Mesenchymal stem cell (in vitro differentiated cells and primary cell): ENCODE measurements at regions not wholly inside any gene's neighbourhood (a gene's known extent, or its start where the extent isn't known, plus 50 kb on each side); places are given as distances from the start of the nearest gene placed in this dataset.

ENCODE experiments used
- DNase-seq: peaks from one replicate; pipeline ENCODE4 v3.0.0-alpha.2; 2013
- H2AFZ ChIP-seq: one replicate; pipeline ENCODE4 v1.6.1; 2013; ENCODE audit warnings: low read depth, mild to moderate bottlenecking, control low read depth, inconsistent platforms, low read length, moderate library complexity
- H2AK5ac ChIP-seq: 2 replicates; pipeline ENCODE4 v1.6.1; 2013; ENCODE audit warnings: low read length, moderate library complexity, mild to moderate bottlenecking, inconsistent platforms; ENCODE audit not compliant: severe bottlenecking
- H2BK120ac ChIP-seq: one replicate; pipeline ENCODE4 v1.6.1; 2013; ENCODE audit warnings: low read depth, mild to moderate bottlenecking, inconsistent platforms, low read length, moderate library complexity
- H2BK12ac ChIP-seq, 2 experiments: one replicate each; pipeline ENCODE4 v1.6.1; 2013; ENCODE audit warnings: inconsistent platforms in 2 of 2, low read length in 2 of 2, mild to moderate bottlenecking in 2 of 2, moderate library complexity in 2 of 2, control low read depth in 1 of 2
- H2BK15ac ChIP-seq: one replicate; pipeline ENCODE4 v1.6.1; 2013; ENCODE audit warnings: mild to moderate bottlenecking, low read depth, inconsistent platforms; ENCODE audit not compliant: poor library complexity, severe bottlenecking
- H2BK5ac ChIP-seq: 2 replicates; pipeline ENCODE4 v1.6.1; 2013; ENCODE audit warnings: low read depth, mild to moderate bottlenecking, low read length, control low read depth, inconsistent platforms; ENCODE audit not compliant: poor library complexity, severe bottlenecking
- H3K14ac ChIP-seq, 2 experiments: one replicate each; pipeline ENCODE4 v1.6.1; 2013; ENCODE audit warnings: inconsistent platforms in 2 of 2, low read length in 2 of 2, control low read depth in 1 of 2, mild to moderate bottlenecking in 1 of 2, moderate library complexity in 1 of 2
- H3K18ac ChIP-seq, 2 experiments: one replicate each; pipeline ENCODE4 v1.6.1; 2013; ENCODE audit warnings: inconsistent platforms in 2 of 2, low read length in 2 of 2, control low read depth in 1 of 2, low read depth in 1 of 2, mild to moderate bottlenecking in 1 of 2
- H3K23ac ChIP-seq, 2 experiments: one replicate each; pipeline ENCODE4 v1.6.1; 2013; ENCODE audit warnings: inconsistent platforms in 2 of 2, low read length in 2 of 2, mild to moderate bottlenecking in 2 of 2, moderate library complexity in 2 of 2, control low read depth in 1 of 2
- H3K27ac ChIP-seq: 2 replicates; pipeline ENCODE4 v1.5.1; 2013; ENCODE audit warnings: mild to moderate bottlenecking, moderate library complexity, low read length, control low read depth, inconsistent platforms; ENCODE audit not compliant: poor library complexity, severe bottlenecking
- H3K27me3 ChIP-seq, 2 experiments: 2 replicates each; pipeline versions ENCODE4 v1.6.1 to v1.7.0; 2013; ENCODE audit warnings: low read length in 2 of 2, mild to moderate bottlenecking in 2 of 2, moderate library complexity in 2 of 2, control low read depth in 1 of 2, inconsistent platforms in 1 of 2; ENCODE audit not compliant: control insufficient read depth in 1 of 2, insufficient read depth in 1 of 2
- H3K36me3 ChIP-seq, 2 experiments: 2 replicates each; pipeline versions ENCODE4 v1.6.1 to v1.7.0; 2013; ENCODE audit warnings: low read length in 2 of 2, control low read depth in 1 of 2, inconsistent platforms in 1 of 2, low read depth in 1 of 2, mild to moderate bottlenecking in 1 of 2; ENCODE audit not compliant: insufficient read depth in 2 of 2, control insufficient read depth in 1 of 2
- H3K4ac ChIP-seq, 2 experiments: one replicate each; pipeline ENCODE4 v1.6.1; 2013; ENCODE audit warnings: inconsistent platforms in 2 of 2, low read length in 2 of 2, mild to moderate bottlenecking in 2 of 2, moderate library complexity in 2 of 2, control low read depth in 1 of 2, low read depth in 1 of 2
- H3K4me1 ChIP-seq: 2 replicates; pipeline ENCODE4 v1.6.1; 2013; ENCODE audit warnings: low read depth, low read length, control low read depth; ENCODE audit not compliant: control insufficient read depth, insufficient read depth
- H3K4me2 ChIP-seq: 2 replicates; pipeline ENCODE4 v1.6.1; 2013; ENCODE audit warnings: low read length, mild to moderate bottlenecking, inconsistent platforms; ENCODE audit not compliant: poor library complexity, severe bottlenecking
- H3K4me3 ChIP-seq, 2 experiments: 2 replicates each; pipeline versions ENCODE4 v1.5.1 to v1.7.0; 2013; ENCODE audit warnings: low read length in 2 of 2, mild to moderate bottlenecking in 2 of 2, control low read depth in 1 of 2, low read depth in 1 of 2; ENCODE audit not compliant: insufficient read depth in 1 of 2
- H3K79me1 ChIP-seq: replicated peaks from 2 replicates; pipeline ENCODE4 v1.6.1; 2013; ENCODE audit warnings: mild to moderate bottlenecking, control low read depth, low read length, inconsistent platforms; ENCODE audit not compliant: poor library complexity, severe bottlenecking
- H3K9ac ChIP-seq: 2 replicates; pipeline ENCODE4 v1.7.0; 2013; ENCODE audit warnings: mild to moderate bottlenecking, low read length, moderate library complexity
- H3K9me3 ChIP-seq: 2 replicates; pipeline ENCODE4 v1.7.0; 2013; ENCODE audit warnings: mild to moderate bottlenecking, low read length; ENCODE audit not compliant: control insufficient read depth
- H4K8ac ChIP-seq: one replicate; pipeline ENCODE4 v1.6.1; 2013; ENCODE audit warnings: inconsistent platforms, mild to moderate bottlenecking, low read length, moderate library complexity
- H4K91ac ChIP-seq: one replicate; pipeline ENCODE4 v1.6.1; 2013; ENCODE audit warnings: mild to moderate bottlenecking, low read length, inconsistent platforms
- WGBS: methylation state at CpG from one replicate; pipeline ENCODE4 v1.1.7; 2013; ENCODE audit warnings: mixed read lengths; 5-methylcytosine and 5-hydroxymethylcytosine counted together

GRCh38 chr4:3701271-3701734 is 64.9 kb upstream of the ADRA2C start:
- H2AFZ ChIP-seq: no peak overlapping the region
- no peak overlapping the region for H2BK120ac ChIP-seq
- peaks cover 11% of the 10 kb centered on the region for H3K9me3 ChIP-seq
- H2BK12ac ChIP-seq: no peak overlapping the region
- no peak overlapping the region for H3K23ac ChIP-seq
- H4K8ac ChIP-seq: no peak overlapping the region
- H3K79me1 ChIP-seq: no peaks in the 10 kb centered on the region
- no peak overlapping the region for H3K14ac ChIP-seq
- H3K18ac ChIP-seq: no peak overlapping the region
- H3K36me3 ChIP-seq: no peaks in the 10 kb centered on the region
- DNase-seq: no peak
- H3K27me3 ChIP-seq: peaks cover 31 to 76% of the 10 kb centered on the region in 2 experiments
- H3K4me2 ChIP-seq: no peak overlapping the region
- H3K4me1 ChIP-seq: no peaks in the 10 kb centered on the region
- no peak overlapping the region for H3K4ac ChIP-seq
- no peak overlapping the region for H2AK5ac ChIP-seq
- H3K9ac ChIP-seq: no peak overlapping the region
- no peak overlapping the region for H4K91ac ChIP-seq
- no peak overlapping the region for H2BK15ac ChIP-seq
- 81% methylated on average over 11 of the region's 12 CpGs for WGBS
- H3K4me3 ChIP-seq: no peak overlapping the region
- no peak overlapping the region for H2BK5ac ChIP-seq
- no peak overlapping the region for H3K27ac ChIP-seq

GRCh38 chr4:3700736-3701135 is 65.4 kb upstream of the ADRA2C start:
- no peak overlapping the region for H2AFZ ChIP-seq
- H3K9ac ChIP-seq: no peak overlapping the region
- H3K4me2 ChIP-seq: no peak overlapping the region
- H2BK15ac ChIP-seq: no peak overlapping the region
- no peak overlapping the region for H2BK5ac ChIP-seq
- no peak overlapping the region for H2BK120ac ChIP-seq
- peaks cover 27 to 72% of the 10 kb centered on the region in 2 experiments for H3K27me3 ChIP-seq
- H3K14ac ChIP-seq: no peak overlapping the region
- no peak overlapping the region for H3K27ac ChIP-seq
- H3K4me3 ChIP-seq: no peak overlapping the region
- H2AK5ac ChIP-seq: no peak overlapping the region
- 90% methylated on average over 8 of the region's 10 CpGs for WGBS
- no peak overlapping the region for H3K18ac ChIP-seq
- H3K79me1 ChIP-seq: no peaks in the 10 kb centered on the region
- H3K4me1 ChIP-seq: no peaks in the 10 kb centered on the region
- H3K23ac ChIP-seq: no peak overlapping the region
- no peak overlapping the region for H4K91ac ChIP-seq
- H3K36me3 ChIP-seq: no peaks in the 10 kb centered on the region
- peaks cover 16% of the 10 kb centered on the region for H3K9me3 ChIP-seq
- no peak overlapping the region for H3K4ac ChIP-seq
- no peak overlapping the region for H2BK12ac ChIP-seq
- H4K8ac ChIP-seq: no peak overlapping the region
- no peak for DNase-seq

GRCh38 chr4:3700223-3700622 is 66.0 kb upstream of the ADRA2C start:
- no peak overlapping the region for H2BK12ac ChIP-seq
- no peak overlapping the region for H3K4me2 ChIP-seq
- no peaks in the 10 kb centered on the region for H3K4me1 ChIP-seq
- no peak overlapping the region for H2AFZ ChIP-seq
- H2AK5ac ChIP-seq: no peak overlapping the region
- no peak overlapping the region for H3K18ac ChIP-seq
- H3K79me1 ChIP-seq: no peaks in the 10 kb centered on the region
- H3K27me3 ChIP-seq: peaks cover 24 to 67% of the 10 kb centered on the region in 2 experiments
- no peak overlapping the region for H4K8ac ChIP-seq
- no peak overlapping the region for H2BK15ac ChIP-seq
- H2BK120ac ChIP-seq: no peak overlapping the region
- no peak overlapping the region for H3K27ac ChIP-seq
- H3K9me3 ChIP-seq: peaks cover 17% of the 10 kb centered on the region
- DNase-seq: no peak
- H4K91ac ChIP-seq: no peak overlapping the region
- H3K4me3 ChIP-seq: no peak overlapping the region
- no peak overlapping the region for H3K23ac ChIP-seq
- no peak overlapping the region for H3K14ac ChIP-seq
- no peak overlapping the region for H3K9ac ChIP-seq
- no peaks in the 10 kb centered on the region for H3K36me3 ChIP-seq
- no peak overlapping the region for H2BK5ac ChIP-seq
- 76% methylated on average over 6 of the region's 6 CpGs for WGBS
- H3K4ac ChIP-seq: no peak overlapping the region

- H3K4me1 ChIP-seq: no peaks in the 10 kb centered on the region
- H4K8ac ChIP-seq: no peak overlapping the region
- H3K23ac ChIP-seq: no peak overlapping the region
- H3K4me2 ChIP-seq: no peak overlapping the region
- H3K27me3 ChIP-seq: peaks cover 23 to 65% of the 10 kb centered on the region in 2 experiments
- H3K27ac ChIP-seq: no peak overlapping the region
- DNase-seq: no peak
- no peaks in the 10 kb centered on the region for H3K79me1 ChIP-seq
- no peak overlapping the region for H3K9ac ChIP-seq
- H2BK15ac ChIP-seq: no peak overlapping the region
- H3K18ac ChIP-seq: no peak overlapping the region
- H2BK120ac ChIP-seq: no peak overlapping the region
- H3K4ac ChIP-seq: no peak overlapping the region
- H3K4me3 ChIP-seq: no peak overlapping the region
- H2AK5ac ChIP-seq: no peak overlapping the region
- no peak overlapping the region for H2AFZ ChIP-seq
- H3K36me3 ChIP-seq: no peaks in the 10 kb centered on the region
- no peak overlapping the region for H3K14ac ChIP-seq
- H2BK12ac ChIP-seq: no peak overlapping the region
- 83% methylated on average over 13 of the region's 13 CpGs for whole genome bisulfite sequencing
- no peak overlapping the region for H2BK5ac ChIP-seq
- H4K91ac ChIP-seq: no peak overlapping the region
- peaks cover 22% of the 10 kb centered on the region for H3K9me3 ChIP-seq
Measured at GRCh38 chr4:3699678-3700077, 66.5 kb upstream of the ADRA2C start.
